Sigmoid colon (tissue), 6 donors: ENCODE measurements at regions not wholly inside any gene's neighbourhood (a gene's known extent, or its start where the extent isn't known, plus 50 kb on each side); places are given as distances from the start of the nearest gene placed in this dataset.

Experiments used
- DNase-seq: peaks from one replicate; pipeline ENCODE4 v3.0.0-alpha.2; 2019
- H3K27ac ChIP-seq, 4 donors: fragments of 200-600 bp; sonication (generic); one replicate each; pipeline ENCODE4 v1.5.1; 2016 to 2019; ENCODE audit warnings: mild to moderate bottlenecking in 1 of 4
- H3K27me3 ChIP-seq, 3 donors: fragments of 200-600 bp; sonication (generic); one replicate each; pipeline ENCODE4 v1.5.1; 2019; ENCODE audit warnings: mild to moderate bottlenecking in 1 of 3
- H3K36me3 ChIP-seq, 4 donors: fragments of 200-600 bp; sonication (generic); one replicate each; pipeline ENCODE4 v1.5.1; 2016 to 2019
- H3K4me1 ChIP-seq, 4 donors: fragments of 200-600 bp; sonication (generic); one replicate each; pipeline ENCODE4 v1.5.1; 2017 to 2019
- H3K4me3 ChIP-seq, 4 donors: fragments of 200-600 bp; sonication (generic); one replicate each; pipeline ENCODE4 v1.5.1; 2017 to 2019; ENCODE audit warnings: mild to moderate bottlenecking in 2 of 4, moderate library complexity in 1 of 4
- H3K9me3 ChIP-seq, 4 donors: fragments of 200-600 bp in 3 of 4; sonication (generic) in 3 of 4; one replicate each; pipeline versions ENCODE4 v1.5.1 to v1.6.1; 2013 to 2019
- CTCF ChIP-seq, 4 experiments: fragments of 450-650 bp in 3 of 4; fragments of 200-600 bp in 1 of 4; IDR thresholded peaks; one replicate each; pipeline ENCODE4 v1.5.1; 2016 to 2019; ENCODE audit warnings: antibody characterized with exemption in 4 of 4, mild to moderate bottlenecking in 3 of 4, moderate library complexity in 2 of 4
- EP300 ChIP-seq, 4 donors: sonication (generic); formaldehyde crosslinking; IDR thresholded peaks; one replicate each; pipeline ENCODE4 v1.6.1; 2017; ENCODE audit warnings: antibody characterized with exemption in 4 of 4
- POLR2A ChIP-seq, 2 donors: fragments of 450-650 bp; IDR thresholded peaks; one replicate each; pipeline ENCODE4 v1.6.1; 2016; ENCODE audit warnings: antibody characterized with exemption in 2 of 2, mild to moderate bottlenecking in 2 of 2, moderate library complexity in 2 of 2
- POLR2AphosphoS5 ChIP-seq, 4 donors: sonication (generic); formaldehyde crosslinking; IDR thresholded peaks; one replicate each; pipeline ENCODE4 v1.6.1; 2017; ENCODE audit warnings: antibody characterized with exemption in 4 of 4
- WGBS, 2 donors: extraction: QIAGEN DNeasy Blood & Tissue Kit; methylation state at CpG; one replicate each; pipeline ENCODE4 v1.1.7; 2013; 5-methylcytosine and 5-hydroxymethylcytosine counted together
- intact Hi-C: fragments of 100-400 bp; cut with DNase I; formaldehyde crosslinking; loops from one replicate; pipeline ENCODE4 v1.15.1; 2023
- donor health status: healthy with polysubstance abuse.
- donor health status: healthy.

GRCh38 chr15:70257047-70257446, 159.3 kb upstream of the TLE3 start:
- DNase-seq: no peak
- no peaks in the 10 kb centered on the region for H3K27me3 ChIP-seq
- H3K9me3 ChIP-seq: no peaks in the 10 kb centered on the region
- 91 to 96% methylated on average over 4 of the region's 4 CpGs for WGBS, 2 donors
- intact Hi-C loops: no loop called here
- no peaks in the 10 kb centered on the region for H3K36me3 ChIP-seq
- no peak overlapping the region for H3K4me3 ChIP-seq
- H3K4me1 ChIP-seq: peaks cover 0 to 15% (median 9%) of the 10 kb centered on the region in 4 donors
- TF ChIP-seq POLR2A (IDR thresholded peaks at IDR 0.05): no peak
- H3K27ac ChIP-seq: no peak overlapping the region

DNA sequence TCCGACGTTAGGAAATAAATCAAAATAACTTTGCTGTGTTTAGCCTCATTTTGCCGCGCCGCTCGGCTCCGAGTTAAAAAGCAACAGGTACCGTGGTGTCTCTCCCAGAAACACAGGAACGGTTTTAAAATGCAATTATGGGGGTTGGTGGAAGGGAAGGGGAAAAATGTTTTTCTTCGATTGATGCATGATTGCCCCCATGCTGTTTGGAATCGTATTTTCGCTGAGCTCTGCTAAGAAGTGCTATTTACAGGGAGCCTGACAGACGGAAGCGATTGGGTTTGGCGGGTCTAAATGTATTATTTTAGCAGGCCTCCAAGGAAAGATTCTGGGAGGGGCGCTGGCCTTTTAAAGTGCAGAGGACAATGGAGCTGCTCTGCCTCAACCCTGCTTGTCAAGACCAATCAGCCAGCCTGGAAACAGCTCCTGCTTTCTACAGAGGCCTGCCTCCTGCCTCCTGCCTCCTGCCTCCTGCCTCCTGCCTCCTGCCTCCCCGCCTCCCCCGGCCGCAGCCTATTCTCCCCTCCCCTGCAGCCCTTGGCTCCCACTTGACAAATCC, 156.7 kb upstream of the TLE3 start:
- intact Hi-C loops: no loop called here
- Histone ChIP-seq H3K27ac (no peak overlapping the region), H3K4me3 (no peak overlapping the region), H3K4me1 (peaks cover 0 to 13% (median 9%) of the 10 kb centered on the region in 4 donors), H3K27me3 (no peaks in the 10 kb centered on the region), H3K36me3 (no peaks in the 10 kb centered on the region), H3K9me3 (no peaks in the 10 kb centered on the region)
- 88 to 92% methylated on average over 19 of the region's 19 CpGs for WGBS, 2 donors
- no peak for TF ChIP-seq POLR2A (IDR thresholded peaks at IDR 0.05)
- no peak for TF ChIP-seq POLR2AphosphoS5 (IDR thresholded peaks at IDR 0.05)
- no peak for TF ChIP-seq CTCF (IDR thresholded peaks at IDR 0.05)
- no peak for TF ChIP-seq EP300 (IDR thresholded peaks at IDR 0.05)
- DNase-seq: no peak

DNA sequence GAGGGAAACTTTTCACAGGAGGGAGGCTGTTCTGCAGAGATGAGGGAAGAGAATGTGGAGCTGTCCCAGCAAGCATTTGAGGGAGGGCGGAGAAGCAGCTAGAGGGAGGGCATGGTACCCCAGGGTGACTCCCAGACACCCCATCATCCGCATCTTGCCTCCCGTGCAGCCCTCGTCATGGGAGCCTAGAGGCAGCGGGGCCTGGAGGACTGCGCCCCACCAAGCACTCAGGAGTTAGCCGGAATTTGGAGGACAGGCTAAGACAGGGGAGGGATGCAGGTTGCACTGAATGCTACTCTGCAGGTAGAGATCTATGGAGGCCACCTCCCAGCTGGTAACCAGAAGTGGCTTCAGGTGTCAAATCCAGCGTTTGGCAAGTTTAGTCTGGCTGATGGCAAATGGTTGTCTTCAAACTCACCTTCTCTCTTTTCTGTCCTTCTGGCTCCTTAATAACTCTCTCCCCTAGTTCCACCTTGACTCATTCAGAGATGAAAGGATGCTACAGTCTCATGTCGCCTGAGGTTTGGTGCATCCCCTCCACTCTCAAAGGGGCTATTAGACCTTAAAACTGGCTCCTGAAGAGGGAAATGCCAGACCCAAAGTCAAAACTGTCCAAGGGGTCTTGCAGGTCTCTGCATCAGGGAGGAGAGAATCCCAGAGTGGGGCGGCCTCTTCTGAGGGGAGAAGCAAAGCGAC, 155.9 kb upstream of the TLE3 start:
- H3K4me3 ChIP-seq: no peak overlapping the region
- H3K27me3 ChIP-seq: no peaks in the 10 kb centered on the region
- no peaks in the 10 kb centered on the region for H3K36me3 ChIP-seq
- H3K27ac ChIP-seq: no peak overlapping the region
- no peak for DNase-seq
- H3K4me1 ChIP-seq: peaks cover 0 to 6% (median 2%) of the 10 kb centered on the region in 4 donors
- no peak for TF ChIP-seq POLR2AphosphoS5 (IDR thresholded peaks at IDR 0.05)
- no peak for TF ChIP-seq EP300 (IDR thresholded peaks at IDR 0.05)
- no peaks in the 10 kb centered on the region for H3K9me3 ChIP-seq
- WGBS, 2 donors: 95 to 96% methylated on average over 11 of the region's 11 CpGs
- intact Hi-C loops: no loop called here

DNA sequence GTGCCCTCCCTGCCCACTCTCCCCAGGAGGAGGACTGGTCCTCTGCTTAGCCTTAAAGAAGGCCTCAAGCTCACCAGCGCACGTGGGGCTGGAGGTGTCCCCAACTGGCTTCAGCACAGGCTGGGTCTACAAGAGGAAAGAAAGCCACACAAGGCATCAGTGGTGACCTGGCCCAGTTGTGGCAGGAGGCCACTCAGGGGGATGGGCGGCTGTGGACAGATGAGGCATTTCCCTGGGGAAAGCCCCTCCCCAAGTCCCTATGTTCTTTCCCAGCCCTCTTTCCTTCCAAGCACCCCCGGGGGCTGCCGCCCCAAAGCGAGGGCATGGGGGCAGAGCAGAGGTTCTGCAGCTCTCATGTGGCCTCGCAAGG, 155.2 kb upstream of the TLE3 start:
- intact Hi-C loops: no loop called here
- Histone ChIP-seq H3K4me1 (no peaks in the 10 kb centered on the region), H3K9me3 (no peaks in the 10 kb centered on the region), H3K4me3 (no peak overlapping the region), H3K27me3 (no peaks in the 10 kb centered on the region), H3K27ac (no peak overlapping the region), H3K36me3 (no peaks in the 10 kb centered on the region)
- 93% methylated on average over 7 of the region's 7 CpGs for WGBS, 2 donors
- no peak for TF ChIP-seq POLR2AphosphoS5 (IDR thresholded peaks at IDR 0.05)
- TF ChIP-seq EP300 (IDR thresholded peaks at IDR 0.05): no peak
- no peak for TF ChIP-seq CTCF (IDR thresholded peaks at IDR 0.05)
- TF ChIP-seq POLR2A (IDR thresholded peaks at IDR 0.05): no peak
- peak; percentile 52 for DNase-seq

GRCh38 chr15:70252056-70252950, 154.6 kb upstream of the TLE3 start:
- no peak for TF ChIP-seq POLR2A (IDR thresholded peaks at IDR 0.05)
- intact Hi-C loops: no loop called here
- DNase-seq: peak; percentile 59
- Histone ChIP-seq H3K36me3 (no peaks in the 10 kb centered on the region), H3K4me3 (no peak overlapping the region), H3K4me1 (no peaks in the 10 kb centered on the region), H3K27me3 (no peaks in the 10 kb centered on the region), H3K9me3 (no peaks in the 10 kb centered on the region), H3K27ac (no peak overlapping the region)
- 49 to 80% methylated on average over 21 of the region's 21 CpGs for WGBS, 2 donors
